ENCODE measurements at regions not wholly inside any gene's neighbourhood (a gene's known extent, or its start where the extent isn't known, plus 50 kb on each side); places are given as distances from the start of the nearest gene placed in this dataset.
"Not testable (repeated sequence)": the region's sequence is repeated elsewhere in the genome, so short reads cannot be mapped to it uniquely, and the experiment has no call there.

DNA sequence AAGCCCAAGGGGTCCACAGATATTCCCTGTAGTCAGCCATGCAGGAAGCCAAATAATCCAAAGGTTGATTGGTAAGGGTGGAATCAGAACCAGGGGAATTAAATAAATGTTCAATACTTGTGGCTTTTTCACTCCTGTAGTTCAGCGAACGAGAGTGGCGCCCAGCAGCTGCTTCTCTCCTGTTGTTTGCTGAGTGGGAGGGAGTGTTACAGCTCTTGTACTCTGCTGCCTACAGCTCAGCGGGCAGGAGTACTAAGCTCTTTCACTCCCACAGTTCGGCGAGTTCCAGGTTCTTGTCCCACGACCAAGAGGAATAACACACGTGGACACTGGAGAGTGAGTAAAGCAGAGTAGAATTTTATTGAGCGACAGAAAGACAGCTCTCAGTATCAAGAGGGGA, 105.9 kb downstream of the MOBP start:
- Histone ChIP-seq H2AK5ac (ENCODE audit: low read length, severe bottlenecking) (no peak overlapping the region), H2BK15ac (ENCODE audit: low read depth, poor library complexity, severe bottlenecking) (no peak overlapping the region), H3K9me3 (ENCODE audit: control insufficient read depth, low read length) (no peaks in the 10 kb centered on the region), H3K23ac (ENCODE audit: low read length in 2 of 2) (no peak overlapping the region), H3K27ac (ENCODE audit: low read length, poor library complexity, severe bottlenecking) (no peak overlapping the region), H3K4me1 (ENCODE audit: control insufficient read depth, insufficient read depth, low read depth, low read length) (no peaks in the 10 kb centered on the region), H3K9ac (ENCODE audit: low read length) (no peak overlapping the region), H2BK5ac (ENCODE audit: low read depth, low read length, poor library complexity, severe bottlenecking) (no peak overlapping the region), H3K79me1 (replicated peaks; ENCODE audit: low read length, poor library complexity, severe bottlenecking) (no peaks in the 10 kb centered on the region), H2AFZ (ENCODE audit: low read depth, low read length) (no peak overlapping the region), H3K4me3 (ENCODE audit: insufficient read depth in 1 of 2, low read depth in 1 of 2, low read length in 2 of 2) (no peak overlapping the region), H2BK120ac (ENCODE audit: low read depth, low read length) (no peak overlapping the region), H2BK12ac (ENCODE audit: low read length in 2 of 2) (no peak overlapping the region), H3K14ac (ENCODE audit: low read length in 2 of 2) (no peak overlapping the region), H3K4me2 (ENCODE audit: low read length, poor library complexity, severe bottlenecking) (no peak overlapping the region), H3K4ac (ENCODE audit: low read depth in 1 of 2, low read length in 2 of 2) (no peak overlapping the region), H4K8ac (ENCODE audit: low read length) (no peak overlapping the region), H3K18ac (ENCODE audit: low read depth in 1 of 2, low read length in 2 of 2) (no peak overlapping the region), H4K91ac (ENCODE audit: low read length) (no peak overlapping the region), H3K27me3 (ENCODE audit: control insufficient read depth in 1 of 2, insufficient read depth in 1 of 2, low read length in 2 of 2) (peaks cover 0 to 7% of the 10 kb centered on the region in 2 experiments), H3K36me3 (ENCODE audit: control insufficient read depth in 1 of 2, insufficient read depth in 2 of 2, low read depth in 1 of 2, low read length in 2 of 2) (no peaks in the 10 kb centered on the region)
- no peak for DNase-seq
- 85% methylated on average over 9 of the region's 9 CpGs for WGBS

DNA sequence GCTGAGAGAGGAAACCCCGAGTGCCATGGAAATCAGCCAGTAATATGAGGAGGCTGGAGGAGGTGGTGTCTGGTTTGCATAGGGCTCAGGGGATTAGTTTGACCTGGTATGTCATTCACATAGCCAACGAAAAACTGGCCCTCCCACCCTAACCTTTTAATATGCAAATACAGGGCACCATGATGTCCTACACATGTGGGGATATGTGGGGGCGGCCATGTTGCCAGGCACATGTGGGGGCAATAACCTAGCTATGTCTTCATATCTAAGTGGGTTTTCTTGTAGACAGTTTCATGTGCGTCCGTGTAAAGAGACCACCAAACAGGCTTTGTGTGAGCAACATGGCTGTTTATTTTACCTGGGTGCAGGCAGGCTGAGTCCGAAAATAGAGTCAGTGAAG, 110.1 kb downstream of the MOBP start:
- Histone ChIP-seq H3K4me2 (ENCODE audit: low read length, poor library complexity, severe bottlenecking) (no peak overlapping the region), H2BK5ac (ENCODE audit: low read depth, low read length, poor library complexity, severe bottlenecking) (no peak overlapping the region), H2BK12ac (ENCODE audit: low read length in 2 of 2) (no peak overlapping the region), H3K27ac (ENCODE audit: low read length, poor library complexity, severe bottlenecking) (no peak overlapping the region), H4K91ac (ENCODE audit: low read length) (no peak overlapping the region), H3K9ac (ENCODE audit: low read length) (no peak overlapping the region), H3K36me3 (ENCODE audit: control insufficient read depth in 1 of 2, insufficient read depth in 2 of 2, low read depth in 1 of 2, low read length in 2 of 2) (no peaks in the 10 kb centered on the region), H3K9me3 (ENCODE audit: control insufficient read depth, low read length) (no peaks in the 10 kb centered on the region), H2BK120ac (ENCODE audit: low read depth, low read length) (no peak overlapping the region), H3K4me3 (ENCODE audit: insufficient read depth in 1 of 2, low read depth in 1 of 2, low read length in 2 of 2) (no peak overlapping the region), H2AK5ac (ENCODE audit: low read length, severe bottlenecking) (no peak overlapping the region), H3K4me1 (ENCODE audit: control insufficient read depth, insufficient read depth, low read depth, low read length) (no peaks in the 10 kb centered on the region), H3K27me3 (ENCODE audit: control insufficient read depth in 1 of 2, insufficient read depth in 1 of 2, low read length in 2 of 2) (no peaks in the 10 kb centered on the region), H3K23ac (ENCODE audit: low read length in 2 of 2) (no peak overlapping the region), H2BK15ac (ENCODE audit: low read depth, poor library complexity, severe bottlenecking) (no peak overlapping the region), H4K8ac (ENCODE audit: low read length) (no peak overlapping the region), H3K79me1 (replicated peaks; ENCODE audit: low read length, poor library complexity, severe bottlenecking) (no peaks in the 10 kb centered on the region), H3K4ac (ENCODE audit: low read depth in 1 of 2, low read length in 2 of 2) (no peak overlapping the region), H2AFZ (ENCODE audit: low read depth, low read length) (no peak overlapping the region), H3K18ac (ENCODE audit: low read depth in 1 of 2, low read length in 2 of 2) (no peak overlapping the region), H3K14ac (ENCODE audit: low read length in 2 of 2) (no peak overlapping the region)
- no peak for DNase-seq
- WGBS: 57% methylated on average over 5 of the region's 6 CpGs

DNA sequence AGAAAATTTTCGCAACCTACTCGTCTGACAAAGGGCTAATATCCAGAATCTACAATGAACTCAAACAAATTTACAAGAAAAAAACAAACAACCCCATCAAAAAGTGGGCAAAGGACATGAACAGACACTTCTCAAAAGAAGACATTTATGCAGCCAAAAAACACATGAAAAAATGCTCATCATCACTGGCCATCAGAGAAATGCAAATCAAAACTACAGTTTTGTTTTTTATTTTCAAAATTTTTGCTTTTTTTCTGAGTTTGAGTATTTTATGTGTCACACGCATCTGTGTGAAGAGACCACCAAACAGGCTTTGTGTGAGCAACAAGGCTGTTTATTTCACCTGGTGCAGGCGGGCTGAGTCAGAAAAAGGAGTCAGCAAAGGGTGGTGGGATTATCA, 118.7 kb downstream of the MOBP start:
- H3K36me3 ChIP-seq (ENCODE audit: control insufficient read depth in 1 of 2, insufficient read depth in 2 of 2, low read depth in 1 of 2, low read length in 2 of 2); H2BK15ac ChIP-seq (ENCODE audit: low read depth, poor library complexity, severe bottlenecking); H3K4me1 ChIP-seq (ENCODE audit: control insufficient read depth, insufficient read depth, low read depth, low read length); H3K9ac ChIP-seq (ENCODE audit: low read length); H3K4me2 ChIP-seq (ENCODE audit: low read length, poor library complexity, severe bottlenecking); H3K9me3 ChIP-seq (ENCODE audit: control insufficient read depth, low read length); H3K79me1 ChIP-seq (replicated peaks; ENCODE audit: low read length, poor library complexity, severe bottlenecking); H3K27ac ChIP-seq (ENCODE audit: low read length, poor library complexity, severe bottlenecking); H3K4me3 ChIP-seq (ENCODE audit: insufficient read depth in 1 of 2, low read depth in 1 of 2, low read length in 2 of 2); DNase-seq; H3K14ac ChIP-seq (ENCODE audit: low read length in 2 of 2); H3K4ac ChIP-seq (ENCODE audit: low read depth in 1 of 2, low read length in 2 of 2); H4K8ac ChIP-seq (ENCODE audit: low read length); H3K27me3 ChIP-seq (ENCODE audit: control insufficient read depth in 1 of 2, insufficient read depth in 1 of 2, low read length in 2 of 2); H3K23ac ChIP-seq (ENCODE audit: low read length in 2 of 2); H2BK120ac ChIP-seq (ENCODE audit: low read depth, low read length); H2BK12ac ChIP-seq (ENCODE audit: low read length in 2 of 2); H2AK5ac ChIP-seq (ENCODE audit: low read length, severe bottlenecking); H2BK5ac ChIP-seq (ENCODE audit: low read depth, low read length, poor library complexity, severe bottlenecking); H4K91ac ChIP-seq (ENCODE audit: low read length); H2AFZ ChIP-seq (ENCODE audit: low read depth, low read length); H3K18ac ChIP-seq (ENCODE audit: low read depth in 1 of 2, low read length in 2 of 2): not testable (repeated sequence)
- WGBS: 82% methylated on average over 2 of the region's 4 CpGs

DNA sequence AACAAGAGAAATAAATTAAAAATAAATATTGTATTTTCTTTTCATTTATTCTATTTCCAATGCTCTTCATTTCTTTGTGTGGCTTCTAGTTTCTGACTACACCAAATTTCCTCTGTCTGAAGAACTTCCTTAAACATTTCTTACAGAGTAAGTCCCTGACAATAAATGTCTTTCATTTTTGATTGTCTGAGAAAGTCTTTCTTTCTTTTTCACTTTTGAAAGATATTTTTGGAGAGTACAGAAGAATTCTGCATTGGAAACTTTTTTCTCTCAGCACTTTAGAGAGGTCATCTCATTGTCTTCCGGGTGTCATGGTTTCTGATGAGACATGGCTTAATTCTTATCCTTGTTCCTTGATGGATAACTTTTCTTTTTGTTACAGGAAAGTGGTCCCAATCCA, 119.6 kb downstream of the MOBP start:
- no peak overlapping the region for H3K4ac ChIP-seq (ENCODE audit: low read depth in 1 of 2, low read length in 2 of 2)
- no peak overlapping the region for H3K23ac ChIP-seq (ENCODE audit: low read length in 2 of 2)
- H3K27ac ChIP-seq (ENCODE audit: low read length, poor library complexity, severe bottlenecking): no peak overlapping the region

More for the DNA sequence above, 119.6 kb downstream of the MOBP start:
- DNase-seq: no peak
- no peaks in the 10 kb centered on the region for H3K9me3 ChIP-seq (ENCODE audit: control insufficient read depth, low read length)
- H3K14ac ChIP-seq (ENCODE audit: low read length in 2 of 2): no peak overlapping the region
- H4K91ac ChIP-seq (ENCODE audit: low read length): no peak overlapping the region
- H2BK12ac ChIP-seq (ENCODE audit: low read length in 2 of 2): no peak overlapping the region
- no peaks in the 10 kb centered on the region for H3K4me1 ChIP-seq (ENCODE audit: control insufficient read depth, insufficient read depth, low read depth, low read length)
- H2AFZ ChIP-seq (ENCODE audit: low read depth, low read length): no peak overlapping the region
- H3K79me1 ChIP-seq (replicated peaks; ENCODE audit: low read length, poor library complexity, severe bottlenecking): no peaks in the 10 kb centered on the region
- H3K4me2 ChIP-seq (ENCODE audit: low read length, poor library complexity, severe bottlenecking): no peak overlapping the region
- H3K4me3 ChIP-seq (ENCODE audit: insufficient read depth in 1 of 2, low read depth in 1 of 2, low read length in 2 of 2): no peak overlapping the region
- no peaks in the 10 kb centered on the region for H3K36me3 ChIP-seq (ENCODE audit: control insufficient read depth in 1 of 2, insufficient read depth in 2 of 2, low read depth in 1 of 2, low read length in 2 of 2)
- H3K18ac ChIP-seq (ENCODE audit: low read depth in 1 of 2, low read length in 2 of 2): no peak overlapping the region
- H2BK5ac ChIP-seq (ENCODE audit: low read depth, low read length, poor library complexity, severe bottlenecking): no peak overlapping the region
- H2BK15ac ChIP-seq (ENCODE audit: low read depth, poor library complexity, severe bottlenecking): no peak overlapping the region
- H2BK120ac ChIP-seq (ENCODE audit: low read depth, low read length): no peak overlapping the region
- H3K9ac ChIP-seq (ENCODE audit: low read length): no peak overlapping the region
- H3K27me3 ChIP-seq (ENCODE audit: control insufficient read depth in 1 of 2, insufficient read depth in 1 of 2, low read length in 2 of 2): no peaks in the 10 kb centered on the region
- H4K8ac ChIP-seq (ENCODE audit: low read length): no peak overlapping the region
- no peak overlapping the region for H2AK5ac ChIP-seq (ENCODE audit: low read length, severe bottlenecking)
- WGBS: 79% methylated on average over 1 of the region's 1 CpG
